LNCAP (cell line): ENCODE measurements at regions not wholly inside any gene's neighbourhood (a gene's known extent, or its start where the extent isn't known, plus 50 kb on each side); places are given as distances from the start of the nearest gene placed in this dataset.

Experiments
- TF ChIP-seq, protein P1 (sequence below): fragments of 450-650 bp; IDR thresholded peaks from 2 replicates; pipeline ENCODE4 v1.5.1; 2017; ENCODE audit warnings: mild to moderate bottlenecking

GRCh38 chr3:181276358-181276896 is 286.9 kb upstream of the DNAJC19 start:
- TF ChIP-seq, protein P1, sequence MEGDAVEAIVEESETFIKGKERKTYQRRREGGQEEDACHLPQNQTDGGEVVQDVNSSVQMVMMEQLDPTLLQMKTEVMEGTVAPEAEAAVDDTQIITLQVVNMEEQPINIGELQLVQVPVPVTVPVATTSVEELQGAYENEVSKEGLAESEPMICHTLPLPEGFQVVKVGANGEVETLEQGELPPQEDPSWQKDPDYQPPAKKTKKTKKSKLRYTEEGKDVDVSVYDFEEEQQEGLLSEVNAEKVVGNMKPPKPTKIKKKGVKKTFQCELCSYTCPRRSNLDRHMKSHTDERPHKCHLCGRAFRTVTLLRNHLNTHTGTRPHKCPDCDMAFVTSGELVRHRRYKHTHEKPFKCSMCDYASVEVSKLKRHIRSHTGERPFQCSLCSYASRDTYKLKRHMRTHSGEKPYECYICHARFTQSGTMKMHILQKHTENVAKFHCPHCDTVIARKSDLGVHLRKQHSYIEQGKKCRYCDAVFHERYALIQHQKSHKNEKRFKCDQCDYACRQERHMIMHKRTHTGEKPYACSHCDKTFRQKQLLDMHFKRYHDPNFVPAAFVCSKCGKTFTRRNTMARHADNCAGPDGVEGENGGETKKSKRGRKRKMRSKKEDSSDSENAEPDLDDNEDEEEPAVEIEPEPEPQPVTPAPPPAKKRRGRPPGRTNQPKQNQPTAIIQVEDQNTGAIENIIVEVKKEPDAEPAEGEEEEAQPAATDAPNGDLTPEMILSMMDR: no peak

- TF ChIP-seq, protein P1: no peak
Observed at GRCh38 chr3:181274025-181274424, 284.5 kb upstream of the DNAJC19 start.

DNA sequence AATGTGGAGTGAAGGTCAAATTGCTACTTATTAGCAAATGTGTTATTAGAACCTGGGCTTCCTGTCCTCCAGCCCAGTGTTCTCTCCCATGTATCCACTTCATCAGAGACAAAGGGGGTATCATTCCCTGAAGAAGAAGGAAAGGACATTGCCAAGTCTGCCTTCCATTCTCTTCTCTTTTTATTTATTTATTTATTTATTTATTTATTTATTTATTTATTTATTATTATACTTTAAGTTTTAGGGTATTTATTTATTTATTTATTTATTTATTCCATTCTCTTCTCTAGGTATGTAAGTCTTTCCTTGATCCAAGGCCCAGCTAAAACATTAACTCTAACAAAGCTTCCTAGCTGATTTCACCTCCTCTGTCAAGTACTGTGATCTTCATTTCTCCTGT is 277.8 kb upstream of the DNAJC19 start:
- TF ChIP-seq, protein P1: no peak

DNA sequence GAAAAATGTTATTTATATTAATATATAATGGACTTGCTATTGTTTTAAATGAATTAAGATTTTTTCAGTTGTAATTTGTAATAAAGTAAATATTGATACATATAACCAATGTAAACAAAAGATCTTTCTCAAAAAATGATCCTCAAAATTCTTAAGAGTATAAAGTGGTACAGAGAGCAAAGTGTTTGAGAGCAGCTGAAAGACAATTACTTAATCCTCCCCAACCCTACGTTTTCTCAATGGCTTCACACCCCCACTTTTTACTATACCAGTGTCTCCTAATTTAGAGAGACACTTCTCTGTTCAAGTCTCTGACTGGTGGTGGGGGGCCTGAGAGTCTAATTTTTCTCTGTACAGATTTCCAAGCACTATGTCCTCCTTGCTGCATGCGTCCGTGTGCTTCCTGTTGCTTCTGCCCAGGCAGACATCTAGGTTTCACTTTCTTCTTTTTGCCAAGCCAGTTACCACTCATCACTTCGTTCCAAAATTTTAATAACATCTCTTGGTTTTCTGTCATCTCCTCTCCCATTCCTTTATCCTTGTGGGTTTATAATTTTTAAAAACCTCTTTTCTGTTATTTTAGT is 276.3 kb upstream of the DNAJC19 start:
- TF ChIP-seq, protein P1: no peak

DNA sequence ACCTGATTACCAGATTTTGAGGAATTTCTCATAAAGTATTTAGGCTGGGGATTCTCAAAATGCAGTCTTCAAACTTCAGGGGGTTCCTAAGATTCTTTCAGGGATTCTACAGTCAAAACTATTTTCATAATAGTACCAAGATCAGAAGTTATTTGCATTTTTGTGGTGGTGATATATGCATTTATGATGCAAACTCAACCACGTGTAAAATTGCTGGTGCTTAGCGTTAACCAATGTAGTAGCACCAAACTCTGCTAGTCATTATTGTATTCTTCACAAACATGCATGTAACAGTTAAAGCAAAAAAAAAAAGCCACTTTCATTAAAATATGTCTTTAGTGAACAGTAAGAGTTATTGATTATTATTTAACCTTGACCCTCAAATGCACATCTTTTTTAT is 274.9 kb upstream of the DNAJC19 start:
- TF ChIP-seq, protein P1: no peak

GRCh38 chr3:181253796-181254195 is 264.3 kb upstream of the DNAJC19 start:
- TF ChIP-seq, protein P1: no peak

DNA sequence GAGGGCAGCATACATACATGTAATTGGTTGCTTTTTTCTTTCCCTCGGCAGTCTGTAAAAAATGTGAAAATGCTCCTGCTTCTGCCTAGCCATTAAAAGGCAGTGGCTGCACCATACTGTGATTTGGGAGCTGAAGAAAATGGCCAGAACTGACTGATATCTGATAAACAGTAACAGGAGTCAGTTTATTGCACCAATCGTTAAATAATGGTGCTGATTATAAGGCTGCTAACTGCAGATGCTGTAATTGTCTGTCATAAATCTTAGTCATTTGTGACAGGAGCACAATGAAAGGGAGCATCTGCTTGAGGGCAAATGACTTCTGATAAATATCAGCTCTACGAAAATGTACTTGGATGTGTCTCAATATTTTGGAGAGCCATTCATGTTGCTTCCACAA is 263.1 kb upstream of the DNAJC19 start:
- TF ChIP-seq, protein P1: no peak

GRCh38 chr3:181250714-181251113 is 261.2 kb upstream of the DNAJC19 start:
- TF ChIP-seq, protein P1: no peak
